Heart left ventricle (tissue), 13 donors: ENCODE measurements at regions not wholly inside any gene's neighbourhood (a gene's known extent, or its start where the extent isn't known, plus 50 kb on each side); places are given as distances from the start of the nearest gene placed in this dataset.

Source experiments
- POLR2A ChIP-seq, 2 donors: fragments of 450-650 bp; IDR thresholded peaks; one replicate each; pipeline ENCODE4 v1.6.1; 2017; ENCODE audit warnings: antibody characterized with exemption in 2 of 2, mild to moderate bottlenecking in 2 of 2, moderate library complexity in 2 of 2
- TF ChIP-seq, protein P1 (sequence below), 12 donors: fragments of 200-600 bp; sonication (generic) in 4 of 12; IDR thresholded peaks; one replicate each; pipeline versions ENCODE4 v1.5.0 to v1.8.0; 2018 to 2022; ENCODE audit warnings: antibody characterized with exemption in 12 of 12, mild to moderate bottlenecking in 5 of 12
- donor health status: ischemic (EF 13 %, LVEDD 7.1; RV severe dilation, severe dysfunction).
- donor health status: DM: no; HTN: yes; CAD: no.
- donor health status: DM: no; HTN: no; CAD: no.
- donor health status: ischemic (EF 25% LVEDD 6.9; RV normal size, moderate dysfunction).
- donor health status: ischemic (EF 25% LVEDD 5.7; RV mildly dilated, moderate dysfunction).
- donor health status: ischemic (EF 35%, LVEDD 5.7; RV mildly dilated, moderate dysfunction).
- donor health status: nonischemic (EF 11% LVEDD 7.7; RV severe dilation, severe dysfunction).
- donor health status: DM: yes; HTN: yes; CAD: no.
- donor health status: PGD.
- donor health status: ischemic (EF 29% LVEDD 5.4; RV normal size, mild dysfunction).
- donor health status: nonischemic (EF 23%, LVEDD 6.1; RV moderate dilation, normal function).

DNA sequence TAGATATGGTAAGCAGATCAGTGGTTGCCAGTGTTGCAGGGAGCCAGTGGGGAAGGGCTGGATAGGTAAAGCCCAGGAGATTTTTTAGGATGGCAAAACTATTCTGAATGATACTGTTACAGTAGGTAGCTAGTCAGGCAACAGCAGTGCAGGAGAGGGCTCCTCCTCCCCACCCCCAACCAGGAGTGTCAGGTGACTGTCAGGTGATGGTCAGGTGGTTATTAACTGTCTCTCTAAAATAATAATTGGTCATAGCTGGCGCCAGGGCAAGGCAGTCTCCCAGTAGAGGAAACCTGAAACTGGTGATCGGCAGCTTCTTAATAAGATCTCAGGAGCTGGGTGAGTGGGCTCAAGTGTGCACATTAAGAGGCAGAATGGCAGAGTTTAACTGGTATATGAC is 201.6 kb upstream of the PARD3B start:
- TF ChIP-seq, protein P1, sequence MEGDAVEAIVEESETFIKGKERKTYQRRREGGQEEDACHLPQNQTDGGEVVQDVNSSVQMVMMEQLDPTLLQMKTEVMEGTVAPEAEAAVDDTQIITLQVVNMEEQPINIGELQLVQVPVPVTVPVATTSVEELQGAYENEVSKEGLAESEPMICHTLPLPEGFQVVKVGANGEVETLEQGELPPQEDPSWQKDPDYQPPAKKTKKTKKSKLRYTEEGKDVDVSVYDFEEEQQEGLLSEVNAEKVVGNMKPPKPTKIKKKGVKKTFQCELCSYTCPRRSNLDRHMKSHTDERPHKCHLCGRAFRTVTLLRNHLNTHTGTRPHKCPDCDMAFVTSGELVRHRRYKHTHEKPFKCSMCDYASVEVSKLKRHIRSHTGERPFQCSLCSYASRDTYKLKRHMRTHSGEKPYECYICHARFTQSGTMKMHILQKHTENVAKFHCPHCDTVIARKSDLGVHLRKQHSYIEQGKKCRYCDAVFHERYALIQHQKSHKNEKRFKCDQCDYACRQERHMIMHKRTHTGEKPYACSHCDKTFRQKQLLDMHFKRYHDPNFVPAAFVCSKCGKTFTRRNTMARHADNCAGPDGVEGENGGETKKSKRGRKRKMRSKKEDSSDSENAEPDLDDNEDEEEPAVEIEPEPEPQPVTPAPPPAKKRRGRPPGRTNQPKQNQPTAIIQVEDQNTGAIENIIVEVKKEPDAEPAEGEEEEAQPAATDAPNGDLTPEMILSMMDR (IDR thresholded peaks at IDR 0.05) = no peak
- no peak for TF ChIP-seq POLR2A (IDR thresholded peaks at IDR 0.05)
